Liver (tissue), 8 donors: ENCODE measurements at regions not wholly inside any gene's neighbourhood (a gene's known extent, or its start where the extent isn't known, plus 50 kb on each side); places are given as distances from the start of the nearest gene placed in this dataset.

Experiments used
- DNase-seq: peaks from one replicate; pipeline ENCODE4 v3.0.0-alpha.2; 2017; ENCODE audit warnings: low spot score
- H3K27ac ChIP-seq, 2 donors: one replicate each; pipeline ENCODE4 v1.7.0; 2013; ENCODE audit warnings: inconsistent platforms in 2 of 2, low read length in 2 of 2, control low read depth in 1 of 2, low read depth in 1 of 2, mild to moderate bottlenecking in 1 of 2
- H3K27me3 ChIP-seq, 4 donors: one replicate each; pipeline versions ENCODE4 v1.6.1 to v1.7.0; 2013; ENCODE audit warnings: low read length in 3 of 4, inconsistent platforms in 1 of 4, mild to moderate bottlenecking in 1 of 4, moderate library complexity in 1 of 4; ENCODE audit not compliant: control insufficient read depth in 4 of 4, insufficient read depth in 4 of 4
- H3K36me3 ChIP-seq, 4 donors: one replicate each; pipeline versions ENCODE4 v1.6.1 to v1.7.0; 2013; ENCODE audit warnings: low read length in 3 of 4, mild to moderate bottlenecking in 3 of 4, low read depth in 1 of 4, moderate library complexity in 1 of 4; ENCODE audit not compliant: control insufficient read depth in 4 of 4, insufficient read depth in 3 of 4
- H3K4me1 ChIP-seq, 4 donors: one replicate each; pipeline versions ENCODE4 v1.6.1 to v1.7.0; 2013; ENCODE audit warnings: low read length in 3 of 4, mild to moderate bottlenecking in 3 of 4, moderate library complexity in 1 of 4; ENCODE audit not compliant: control insufficient read depth in 4 of 4, insufficient read depth in 4 of 4
- H3K4me3 ChIP-seq, 3 donors: one replicate each; pipeline versions ENCODE4 v1.6.1 to v1.7.0; 2013; ENCODE audit warnings: low read length in 3 of 3, control low read depth in 1 of 3, low read depth in 1 of 3, mild to moderate bottlenecking in 1 of 3
- H3K9ac ChIP-seq, 2 donors: one replicate each; pipeline ENCODE4 v1.7.0; 2013; ENCODE audit warnings: low read length in 2 of 2, mild to moderate bottlenecking in 2 of 2, moderate library complexity in 2 of 2, control low read depth in 1 of 2, low read depth in 1 of 2
- H3K9me3 ChIP-seq, 4 donors: one replicate each; pipeline versions ENCODE4 v1.6.1 to v1.7.0; 2013; ENCODE audit warnings: low read length in 3 of 4; ENCODE audit not compliant: control insufficient read depth in 4 of 4
- CTCF ChIP-seq: fragments of 150-350 bp; IDR thresholded peaks from 2 replicates; pipeline ENCODE4 v1.5.1; 2017; ENCODE audit warnings: improper control_type of control experiment, low read depth, low read length; ENCODE audit not compliant: missing input control
- EGR1 ChIP-seq, 2 donors: IDR thresholded peaks; 2 replicates each; pipeline ENCODE4 v1.6.1; 2016 to 2018; ENCODE audit warnings: antibody characterized with exemption in 2 of 2, low read depth in 2 of 2
- FOXA1 ChIP-seq: IDR thresholded peaks from 2 replicates; pipeline ENCODE4 v1.6.1; 2016; ENCODE audit warnings: antibody characterized with exemption
- FOXA2 ChIP-seq: IDR thresholded peaks from 2 replicates; pipeline ENCODE4 v1.6.1; 2016; ENCODE audit warnings: antibody characterized with exemption
- GABPA ChIP-seq, 2 donors: IDR thresholded peaks in 1 of 2; conservative IDR thresholded peaks in 1 of 2; 2 replicates each; pipeline ENCODE4 v1.6.1; 2016; ENCODE audit warnings: antibody characterized with exemption in 2 of 2, mild to moderate bottlenecking in 1 of 2, moderate library complexity in 1 of 2
- HNF4A ChIP-seq, 2 donors: conservative IDR thresholded peaks; 2 replicates each; pipeline ENCODE4 v1.6.1; 2016; ENCODE audit warnings: antibody characterized with exemption in 2 of 2, mild to moderate bottlenecking in 2 of 2
- JUND ChIP-seq, 2 donors: IDR thresholded peaks; 2 replicates each; pipeline ENCODE4 v1.6.1; 2016; ENCODE audit warnings: antibody characterized with exemption in 2 of 2
- MAX ChIP-seq: IDR thresholded peaks from 2 replicates; pipeline ENCODE4 v1.6.1; 2016; ENCODE audit warnings: antibody characterized with exemption
- NR2F2 ChIP-seq: IDR thresholded peaks from 2 replicates; pipeline ENCODE4 v1.6.1; 2016; ENCODE audit warnings: antibody characterized with exemption
- RAD21 ChIP-seq, 2 donors: IDR thresholded peaks; 2 replicates each; pipeline ENCODE4 v1.6.1; 2016; ENCODE audit warnings: antibody characterized with exemption in 2 of 2, mild to moderate bottlenecking in 2 of 2
- SP1 ChIP-seq: IDR thresholded peaks from 2 replicates; pipeline ENCODE4 v1.6.1; 2018; ENCODE audit warnings: antibody characterized with exemption, mild to moderate bottlenecking
- TAF1 ChIP-seq: conservative IDR thresholded peaks from 2 replicates; pipeline ENCODE4 v1.6.1; 2016; ENCODE audit warnings: antibody characterized with exemption, mild to moderate bottlenecking
- YY1 ChIP-seq: IDR thresholded peaks from 2 replicates; pipeline ENCODE4 v1.6.1; 2016; ENCODE audit warnings: antibody characterized with exemption, mild to moderate bottlenecking
- WGBS: extraction: QIAGEN DNeasy Blood & Tissue Kit; methylation state at CpG from one replicate; pipeline ENCODE4 v1.1.7; 2013; 5-methylcytosine and 5-hydroxymethylcytosine counted together
- TF ChIP-seq, protein P1 (sequence below): IDR thresholded peaks from 2 replicates; pipeline ENCODE4 v1.6.1; 2016; ENCODE audit warnings: antibody characterized with exemption, mild to moderate bottlenecking
- TF ChIP-seq, protein P2 (sequence below): IDR thresholded peaks from 2 replicates; pipeline ENCODE4 v1.6.1; 2016; ENCODE audit warnings: antibody characterized with exemption
- donor health status: healthy.
- donor health status: healthy.
- donor health status: healthy.
- donor health status: healthy.
- donor health status: healthy.

DNA sequence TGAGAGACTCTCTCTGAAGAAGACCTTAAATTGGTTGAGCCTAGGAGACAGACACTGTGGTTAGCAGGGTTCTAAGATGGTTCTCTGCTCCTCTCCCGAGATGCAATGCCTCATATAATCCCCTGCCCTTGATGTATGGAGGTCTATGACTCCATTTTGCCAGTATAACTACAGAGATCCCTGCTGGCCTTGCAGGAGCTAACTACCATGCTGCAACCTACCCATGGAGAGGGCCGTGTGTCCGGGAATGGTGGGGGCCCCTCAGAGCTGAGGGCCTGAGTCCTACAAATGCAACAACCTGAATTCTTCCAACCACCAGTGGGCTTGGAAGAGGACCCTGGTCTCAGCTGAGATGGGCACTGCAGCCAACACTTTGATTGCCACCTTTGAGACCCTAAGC lies 388.0 kb downstream of the SETD4 start (continued):
- TF ChIP-seq, protein P1, sequence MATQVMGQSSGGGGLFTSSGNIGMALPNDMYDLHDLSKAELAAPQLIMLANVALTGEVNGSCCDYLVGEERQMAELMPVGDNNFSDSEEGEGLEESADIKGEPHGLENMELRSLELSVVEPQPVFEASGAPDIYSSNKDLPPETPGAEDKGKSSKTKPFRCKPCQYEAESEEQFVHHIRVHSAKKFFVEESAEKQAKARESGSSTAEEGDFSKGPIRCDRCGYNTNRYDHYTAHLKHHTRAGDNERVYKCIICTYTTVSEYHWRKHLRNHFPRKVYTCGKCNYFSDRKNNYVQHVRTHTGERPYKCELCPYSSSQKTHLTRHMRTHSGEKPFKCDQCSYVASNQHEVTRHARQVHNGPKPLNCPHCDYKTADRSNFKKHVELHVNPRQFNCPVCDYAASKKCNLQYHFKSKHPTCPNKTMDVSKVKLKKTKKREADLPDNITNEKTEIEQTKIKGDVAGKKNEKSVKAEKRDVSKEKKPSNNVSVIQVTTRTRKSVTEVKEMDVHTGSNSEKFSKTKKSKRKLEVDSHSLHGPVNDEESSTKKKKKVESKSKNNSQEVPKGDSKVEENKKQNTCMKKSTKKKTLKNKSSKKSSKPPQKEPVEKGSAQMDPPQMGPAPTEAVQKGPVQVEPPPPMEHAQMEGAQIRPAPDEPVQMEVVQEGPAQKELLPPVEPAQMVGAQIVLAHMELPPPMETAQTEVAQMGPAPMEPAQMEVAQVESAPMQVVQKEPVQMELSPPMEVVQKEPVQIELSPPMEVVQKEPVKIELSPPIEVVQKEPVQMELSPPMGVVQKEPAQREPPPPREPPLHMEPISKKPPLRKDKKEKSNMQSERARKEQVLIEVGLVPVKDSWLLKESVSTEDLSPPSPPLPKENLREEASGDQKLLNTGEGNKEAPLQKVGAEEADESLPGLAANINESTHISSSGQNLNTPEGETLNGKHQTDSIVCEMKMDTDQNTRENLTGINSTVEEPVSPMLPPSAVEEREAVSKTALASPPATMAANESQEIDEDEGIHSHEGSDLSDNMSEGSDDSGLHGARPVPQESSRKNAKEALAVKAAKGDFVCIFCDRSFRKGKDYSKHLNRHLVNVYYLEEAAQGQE = no peak
- no peak for TF ChIP-seq RAD21 (IDR thresholded peaks at IDR 0.05)
- TF ChIP-seq EGR1 (IDR thresholded peaks at IDR 0.05; ENCODE audit: low read depth in 2 of 2) = no peak
- no peak for TF ChIP-seq JUND (IDR thresholded peaks at IDR 0.05)
- TF ChIP-seq FOXA1 = no peak

DNA sequence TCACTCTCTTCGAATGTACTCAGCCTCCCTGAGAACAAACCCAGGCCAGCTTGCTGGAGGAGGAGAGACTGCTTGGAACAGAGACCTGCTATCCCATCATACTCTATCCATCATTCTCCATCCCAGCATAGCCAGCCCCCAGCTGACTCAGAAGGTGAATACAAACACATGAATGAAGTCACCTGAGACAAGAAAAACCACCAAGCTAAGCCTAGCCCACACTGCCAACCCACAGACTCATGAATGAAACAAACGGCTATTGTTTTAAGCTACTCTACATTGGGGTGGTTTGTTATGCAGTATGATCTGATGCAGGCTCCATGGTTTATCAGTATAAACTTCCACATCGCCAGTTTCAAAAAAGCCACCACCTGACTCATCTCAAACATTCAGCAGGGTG lies 395.6 kb downstream of the SETD4 start:
- no peaks in the 10 kb centered on the region for H3K36me3 ChIP-seq
- H3K4me3 ChIP-seq = no peak overlapping the region
- DNase-seq = no peak
- no peaks in the 10 kb centered on the region for H3K27me3 ChIP-seq
- H3K9me3 ChIP-seq = no peaks in the 10 kb centered on the region
- H3K9ac ChIP-seq = no peak overlapping the region
- no peaks in the 10 kb centered on the region for H3K4me1 ChIP-seq
- 84% methylated on average over 3 of the region's 3 CpGs for WGBS
- H3K27ac ChIP-seq = no peak overlapping the region
- no peak for TF ChIP-seq GABPA (IDR thresholded peaks at IDR 0.05 in 1 of 2, conservative IDR thresholded peaks at IDR 0.05 in 1 of 2)
- TF ChIP-seq JUND (IDR thresholded peaks at IDR 0.05) = no peak
- no peak for TF ChIP-seq RAD21 (IDR thresholded peaks at IDR 0.05)
- no peak for TF ChIP-seq FOXA2
- TF ChIP-seq, protein P1 = no peak
- TF ChIP-seq SP1 = no peak
- no peak for TF ChIP-seq HNF4A (conservative IDR thresholded peaks at IDR 0.05)

GRCh38 chr21:35663856-35664606 lies 396.3 kb downstream of the SETD4 start:
- no peak for DNase-seq
- Histone ChIP-seq H3K9ac (no peak overlapping the region), H3K27ac (no peak overlapping the region), H3K36me3 (no peaks in the 10 kb centered on the region), H3K4me1 (no peaks in the 10 kb centered on the region), H3K27me3 (no peaks in the 10 kb centered on the region), H3K9me3 (no peaks in the 10 kb centered on the region), H3K4me3 (no peak overlapping the region)
- WGBS = 83% methylated on average over 4 of the region's 4 CpGs
- TF ChIP-seq, protein P2, sequence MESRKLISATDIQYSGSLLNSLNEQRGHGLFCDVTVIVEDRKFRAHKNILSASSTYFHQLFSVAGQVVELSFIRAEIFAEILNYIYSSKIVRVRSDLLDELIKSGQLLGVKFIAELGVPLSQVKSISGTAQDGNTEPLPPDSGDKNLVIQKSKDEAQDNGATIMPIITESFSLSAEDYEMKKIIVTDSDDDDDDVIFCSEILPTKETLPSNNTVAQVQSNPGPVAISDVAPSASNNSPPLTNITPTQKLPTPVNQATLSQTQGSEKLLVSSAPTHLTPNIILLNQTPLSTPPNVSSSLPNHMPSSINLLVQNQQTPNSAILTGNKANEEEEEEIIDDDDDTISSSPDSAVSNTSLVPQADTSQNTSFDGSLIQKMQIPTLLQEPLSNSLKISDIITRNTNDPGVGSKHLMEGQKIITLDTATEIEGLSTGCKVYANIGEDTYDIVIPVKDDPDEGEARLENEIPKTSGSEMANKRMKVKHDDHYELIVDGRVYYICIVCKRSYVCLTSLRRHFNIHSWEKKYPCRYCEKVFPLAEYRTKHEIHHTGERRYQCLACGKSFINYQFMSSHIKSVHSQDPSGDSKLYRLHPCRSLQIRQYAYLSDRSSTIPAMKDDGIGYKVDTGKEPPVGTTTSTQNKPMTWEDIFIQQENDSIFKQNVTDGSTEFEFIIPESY = no peak
- TF ChIP-seq EGR1 (IDR thresholded peaks at IDR 0.05; ENCODE audit: low read depth in 2 of 2) (no peak), TAF1 (no peak), CTCF (no peak), SP1 (no peak), GABPA (IDR thresholded peaks at IDR 0.05 in 1 of 2, conservative IDR thresholded peaks at IDR 0.05 in 1 of 2) (no peak), NR2F2 (no peak), JUND (IDR thresholded peaks at IDR 0.05) (no peak), YY1 (no peak), MAX (no peak)
